ENCODE measurements at regions not wholly inside any gene's neighbourhood (a gene's known extent, or its start where the extent isn't known, plus 50 kb on each side); places are given as distances from the start of the nearest gene placed in this dataset.

GRCh38 chr9:95775191-95775590 lies 100.3 kb upstream of the ERCC6L2 start:
- Histone ChIP-seq H3K79me2 (ENCODE audit: insufficient read depth, low read length) (no peaks in the 10 kb centered on the region), H3F3A (ENCODE audit: low read depth) (no peaks in the 10 kb centered on the region), H3K27me3 (ENCODE audit: insufficient read depth, low read length, poor library complexity, severe bottlenecking) (no peaks in the 10 kb centered on the region), H3K4me3 (ENCODE audit: low read length, poor library complexity, severe bottlenecking) (no peak overlapping the region), H3K4me1 (ENCODE audit: insufficient read depth, low read length, poor library complexity, severe bottlenecking) (peaks cover 37% of the 10 kb centered on the region), H3K9ac (ENCODE audit: low read depth, low read length, poor library complexity, severe bottlenecking) (no peak overlapping the region), H4K20me1 (ENCODE audit: insufficient read depth, low read length, poor library complexity, severe bottlenecking) (no peaks in the 10 kb centered on the region), H3K36me3 (ENCODE audit: insufficient read depth, low read length) (no peaks in the 10 kb centered on the region), H2AFZ (ENCODE audit: low read length) (no peak overlapping the region), H3K4me2 (ENCODE audit: low read depth, low read length, poor library complexity, severe bottlenecking) (no peak overlapping the region), H3K9me2 (replicated peaks; ENCODE audit: low read depth, low read length) (no peaks in the 10 kb centered on the region), H3K9me3 (ENCODE audit: insufficient read depth, low read depth, low read length) (no peaks in the 10 kb centered on the region)
- TF ChIP-seq EZH2phosphoT487 (IDR thresholded peaks at IDR 0.05; ENCODE audit: borderline replicate concordance) (no peak), CTCF (conservative IDR thresholded peaks at IDR 0.05; ENCODE audit: low read length) (no peak)

- TF ChIP-seq EZH2phosphoT487 (IDR thresholded peaks at IDR 0.05; ENCODE audit: borderline replicate concordance): no peak
- TF ChIP-seq CTCF (conservative IDR thresholded peaks at IDR 0.05; ENCODE audit: low read length): no peak
- H3K79me2 ChIP-seq (ENCODE audit: insufficient read depth, low read length): no peaks in the 10 kb centered on the region
- H2AFZ ChIP-seq (ENCODE audit: low read length): no peak overlapping the region
- H3K4me2 ChIP-seq (ENCODE audit: low read depth, low read length, poor library complexity, severe bottlenecking): peak overlapping the region; percentile 73
- peak overlapping the region; percentile 56 for H3K4me3 ChIP-seq (ENCODE audit: low read length, poor library complexity, severe bottlenecking)
- no peaks in the 10 kb centered on the region for H3K36me3 ChIP-seq (ENCODE audit: insufficient read depth, low read length)
- H3K27me3 ChIP-seq (ENCODE audit: insufficient read depth, low read length, poor library complexity, severe bottlenecking): no peaks in the 10 kb centered on the region
- no peaks in the 10 kb centered on the region for H4K20me1 ChIP-seq (ENCODE audit: insufficient read depth, low read length, poor library complexity, severe bottlenecking)
- H3K9ac ChIP-seq (ENCODE audit: low read depth, low read length, poor library complexity, severe bottlenecking): peak overlapping the region; percentile 70
- peaks cover 37% of the 10 kb centered on the region for H3K4me1 ChIP-seq (ENCODE audit: insufficient read depth, low read length, poor library complexity, severe bottlenecking)
- H3F3A ChIP-seq (ENCODE audit: low read depth): no peaks in the 10 kb centered on the region
- no peaks in the 10 kb centered on the region for H3K9me3 ChIP-seq (ENCODE audit: insufficient read depth, low read depth, low read length)
- H3K9me2 ChIP-seq (replicated peaks; ENCODE audit: low read depth, low read length): no peaks in the 10 kb centered on the region
Observed at GRCh38 chr9:95773053-95773418, 102.5 kb upstream of the ERCC6L2 start.

GRCh38 chr9:95772320-95773052 lies 103.0 kb upstream of the ERCC6L2 start:
- peaks cover 37% of the 10 kb centered on the region for H3K4me1 ChIP-seq (ENCODE audit: insufficient read depth, low read length, poor library complexity, severe bottlenecking)
- no peaks in the 10 kb centered on the region for H3F3A ChIP-seq (ENCODE audit: low read depth)
- H3K9me2 ChIP-seq (replicated peaks; ENCODE audit: low read depth, low read length): no peaks in the 10 kb centered on the region
- peak overlapping the region; percentile 73 for H3K4me2 ChIP-seq (ENCODE audit: low read depth, low read length, poor library complexity, severe bottlenecking)
- H3K36me3 ChIP-seq (ENCODE audit: insufficient read depth, low read length): no peaks in the 10 kb centered on the region
- no peaks in the 10 kb centered on the region for H3K27me3 ChIP-seq (ENCODE audit: insufficient read depth, low read length, poor library complexity, severe bottlenecking)
- H3K9ac ChIP-seq (ENCODE audit: low read depth, low read length, poor library complexity, severe bottlenecking): peak overlapping the region; percentile 70
- no peaks in the 10 kb centered on the region for H4K20me1 ChIP-seq (ENCODE audit: insufficient read depth, low read length, poor library complexity, severe bottlenecking)
- H3K9me3 ChIP-seq (ENCODE audit: insufficient read depth, low read depth, low read length): no peaks in the 10 kb centered on the region
- H3K4me3 ChIP-seq (ENCODE audit: low read length, poor library complexity, severe bottlenecking): peak overlapping the region; percentile 56
- TF ChIP-seq EZH2phosphoT487 (IDR thresholded peaks at IDR 0.05; ENCODE audit: borderline replicate concordance) (no peak), CTCF (conservative IDR thresholded peaks at IDR 0.05; ENCODE audit: low read length) (0 out of 2 replicates have a peak, but pooled peaks have one; percentile 10)
- H2AFZ ChIP-seq (ENCODE audit: low read length): peak overlapping the region; percentile 76
- H3K79me2 ChIP-seq (ENCODE audit: insufficient read depth, low read length): no peaks in the 10 kb centered on the region
